GM18526 (cell line): ENCODE measurements at regions not wholly inside any gene's neighbourhood (a gene's known extent, or its start where the extent isn't known, plus 50 kb on each side); places are given as distances from the start of the nearest gene placed in this dataset.

Source experiments
- POLR2A ChIP-seq: IDR thresholded peaks from 3 replicates; pipeline ENCODE4 v1.6.1; 2011; ENCODE audit not compliant: insufficient read length; ENCODE audit errors: extremely low read depth

- no peak for TF ChIP-seq POLR2A
Observed at GRCh38 chrX:45454290-45454689, 253.6 kb upstream of the DIPK2B start.

- no peak for TF ChIP-seq POLR2A
Observed at GRCh38 chrX:45449982-45450381, 249.3 kb upstream of the DIPK2B start.

GRCh38 chrX:45447995-45448394 lies 247.3 kb upstream of the DIPK2B start:
- TF ChIP-seq POLR2A = no peak

- TF ChIP-seq POLR2A = no peak
Observed at GRCh38 chrX:45447331-45447730, 246.7 kb upstream of the DIPK2B start.

GRCh38 chrX:45445745-45446412 lies 245.2 kb upstream of the DIPK2B start:
- TF ChIP-seq POLR2A = no peak

- TF ChIP-seq POLR2A = no peak
Observed at GRCh38 chrX:45437186-45437585, 236.5 kb upstream of the DIPK2B start.

GRCh38 chrX:45435481-45435880 lies 234.8 kb upstream of the DIPK2B start:
- TF ChIP-seq POLR2A = no peak

GRCh38 chrX:45434231-45434630 lies 233.6 kb upstream of the DIPK2B start:
- no peak for TF ChIP-seq POLR2A

- no peak for TF ChIP-seq POLR2A
Observed at GRCh38 chrX:45428831-45429230, 228.2 kb upstream of the DIPK2B start.

- no peak for TF ChIP-seq POLR2A
Observed at GRCh38 chrX:45424326-45424725, 223.7 kb upstream of the DIPK2B start.

GRCh38 chrX:45422216-45422925 lies 221.7 kb upstream of the DIPK2B start:
- no peak for TF ChIP-seq POLR2A

- no peak for TF ChIP-seq POLR2A
Observed at GRCh38 chrX:45421806-45422205, 221.1 kb upstream of the DIPK2B start.

GRCh38 chrX:45404206-45404605 lies 203.5 kb upstream of the DIPK2B start:
- no peak for TF ChIP-seq POLR2A

- no peak for TF ChIP-seq POLR2A
Observed at GRCh38 chrX:45401923-45402322, 201.2 kb upstream of the DIPK2B start.

GRCh38 chrX:45400027-45400779 lies 199.5 kb upstream of the DIPK2B start:
- no peak for TF ChIP-seq POLR2A

GRCh38 chrX:45385757-45386156 lies 185.1 kb upstream of the DIPK2B start:
- no peak for TF ChIP-seq POLR2A
